HL-60 (cell line): ENCODE measurements at regions not wholly inside any gene's neighbourhood (a gene's known extent, or its start where the extent isn't known, plus 50 kb on each side); places are given as distances from the start of the nearest gene placed in this dataset.

Experiments used
- CTCF ChIP-seq: IDR thresholded peaks from one replicate; pipeline ENCODE4 v1.5.1; 2011; ENCODE audit warnings: low read length, control low read depth, inconsistent platforms; ENCODE audit not compliant: insufficient read depth
- GABPA ChIP-seq: IDR thresholded peaks from 2 replicates; pipeline ENCODE4 v1.6.1; 2012; ENCODE audit warnings: low read depth
- POLR2AphosphoS5 ChIP-seq: IDR thresholded peaks from 2 replicates; pipeline ENCODE4 v1.6.1; 2012; ENCODE audit warnings: low read depth
- REST ChIP-seq: IDR thresholded peaks from 2 replicates; pipeline ENCODE4 v1.6.1; 2012; ENCODE audit warnings: low read depth; ENCODE audit not compliant: insufficient replicate concordance

DNA sequence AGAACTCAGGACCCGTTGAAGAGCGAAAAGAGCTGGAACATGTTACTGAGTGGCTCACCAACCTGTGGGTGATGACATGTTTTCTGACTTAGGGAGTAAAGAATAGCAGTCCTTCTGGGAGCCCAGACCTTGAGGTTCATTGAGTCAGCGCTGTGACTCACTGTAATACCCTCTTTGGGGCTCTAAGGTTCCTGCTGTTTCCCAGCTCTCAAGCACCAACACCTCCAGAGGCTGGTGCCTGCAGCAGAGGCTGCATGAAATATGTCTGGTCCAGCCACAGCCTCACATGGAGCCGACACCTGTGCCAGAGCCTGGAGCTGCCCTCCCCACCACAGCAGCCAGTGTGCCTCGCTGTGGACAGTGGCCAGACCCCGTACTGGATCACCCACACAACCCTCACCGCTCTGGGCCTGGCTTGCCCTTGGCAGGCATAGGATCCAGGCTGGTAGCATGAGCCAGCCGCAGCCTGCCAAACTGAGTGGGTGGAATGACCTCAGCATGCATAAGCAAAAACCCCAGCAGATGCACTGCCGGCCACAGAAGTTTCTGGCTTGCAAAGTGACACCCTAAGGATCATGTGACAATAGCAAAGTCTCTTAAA, 143.5 kb upstream of the MRPS30 start:
- TF ChIP-seq CTCF: no peak
- TF ChIP-seq POLR2AphosphoS5: no peak
- no peak for TF ChIP-seq GABPA
- TF ChIP-seq REST: no peak
